Activated T-cell treated with anti-CD3 and anti-CD28 coated beads for 24 hours (primary cell): ENCODE measurements at regions not wholly inside any gene's neighbourhood (a gene's known extent, or its start where the extent isn't known, plus 50 kb on each side); places are given as distances from the start of the nearest gene placed in this dataset.
A peak's percentile ranks its signal among the peaks of the same experiment; 100 is the strongest.
"Not testable (repeated sequence)": the region's sequence is repeated elsewhere in the genome, so short reads cannot be mapped to it uniquely, and the experiment has no call there.

Experiments
- DNase-seq: peaks from one replicate; pipeline ENCODE4 v3.0.0-alpha.2; 2020; ENCODE audit warnings: low read depth

GRCh38 chr6:28623242-28623641 is 97.6 kb downstream of the GPX5 start:
- not testable (repeated sequence) for DNase-seq

DNA sequence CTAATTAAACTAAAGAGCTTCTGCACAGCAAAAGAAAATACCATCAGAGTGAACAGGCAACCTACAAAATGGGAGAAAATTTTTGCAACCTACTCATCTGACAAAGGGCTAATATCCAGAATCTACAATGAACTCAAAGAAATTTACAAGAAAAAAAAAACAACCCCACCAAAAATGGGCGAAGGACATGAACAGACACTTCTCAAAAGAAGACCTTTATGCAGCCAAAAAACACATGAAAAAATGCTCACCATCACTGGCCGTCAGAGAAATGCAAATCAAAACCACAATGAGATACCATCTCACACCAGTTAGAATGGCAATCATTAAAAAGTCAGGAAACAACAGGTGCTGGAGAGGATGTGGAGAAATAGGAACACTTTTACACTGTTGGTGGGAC is 100.7 kb downstream of the GPX5 start:
- not testable (repeated sequence) for DNase-seq

GRCh38 chr6:28632326-28632851 is 106.7 kb downstream of the GPX5 start:
- DNase-seq, result no peak

DNA sequence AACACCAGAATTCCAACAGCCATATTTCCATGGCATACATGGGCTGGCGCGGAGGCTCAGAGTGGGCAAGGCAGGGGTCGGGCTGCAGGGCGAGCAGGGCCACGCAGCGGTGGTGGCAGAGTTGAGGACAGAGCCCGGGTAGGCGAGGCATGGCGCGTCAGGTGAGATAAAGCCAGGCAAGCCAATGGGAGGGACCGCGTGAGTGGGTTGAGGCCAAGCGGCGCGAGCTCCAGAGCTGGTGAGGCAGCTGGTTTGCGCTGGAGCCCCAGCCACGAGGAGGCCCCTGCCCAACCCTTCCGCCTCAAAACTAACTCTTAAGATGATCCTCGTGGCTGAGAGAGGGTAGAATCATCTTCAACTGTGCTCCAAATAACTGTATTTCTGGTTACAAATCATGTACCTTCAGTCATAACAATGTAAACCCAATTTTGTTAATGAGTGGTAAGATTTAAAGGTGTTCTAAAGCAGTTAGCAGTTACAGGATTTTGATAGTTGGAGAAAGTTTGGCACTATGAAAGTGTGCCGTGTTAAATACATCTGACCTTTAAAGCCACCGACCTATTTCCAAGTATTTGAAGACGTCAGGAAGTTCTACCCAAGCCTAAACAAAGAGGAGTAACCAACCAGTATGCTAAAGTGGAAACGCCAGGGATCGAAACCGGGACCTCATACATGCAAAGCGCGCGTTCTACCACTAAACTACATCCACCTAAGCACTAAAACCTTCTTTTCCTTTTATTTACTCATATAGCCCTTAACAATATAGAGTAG is 107.9 kb downstream of the GPX5 start:
- DNase-seq, result no peak

DNA sequence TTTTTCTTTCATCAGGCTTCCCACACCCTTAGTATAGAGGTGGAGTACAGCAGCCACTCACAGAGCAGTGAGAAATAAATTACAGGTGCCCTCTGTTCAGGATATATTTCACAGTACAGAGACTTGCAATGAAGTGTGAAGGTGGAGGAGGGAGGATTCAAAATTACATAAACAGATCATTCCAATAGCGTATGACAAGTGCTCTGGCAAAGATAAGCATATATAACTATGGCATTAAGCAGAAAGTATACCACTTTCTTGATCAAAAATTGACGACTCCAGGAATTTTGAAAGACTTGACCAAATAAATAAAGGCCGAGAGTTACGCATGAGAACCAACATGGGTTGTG is 108.7 kb downstream of the GPX5 start:
- no peak for DNase-seq

GRCh38 chr6:28634761-28635546 is 109.3 kb downstream of the GPX5 start:
- no peak for DNase-seq

GRCh38 chr6:28635547-28636158 is 110.0 kb downstream of the GPX5 start:
- no peak for DNase-seq

- DNase-seq, result no peak
Measured at GRCh38 chr6:28638787-28639430, 113.2 kb downstream of the GPX5 start.

DNA sequence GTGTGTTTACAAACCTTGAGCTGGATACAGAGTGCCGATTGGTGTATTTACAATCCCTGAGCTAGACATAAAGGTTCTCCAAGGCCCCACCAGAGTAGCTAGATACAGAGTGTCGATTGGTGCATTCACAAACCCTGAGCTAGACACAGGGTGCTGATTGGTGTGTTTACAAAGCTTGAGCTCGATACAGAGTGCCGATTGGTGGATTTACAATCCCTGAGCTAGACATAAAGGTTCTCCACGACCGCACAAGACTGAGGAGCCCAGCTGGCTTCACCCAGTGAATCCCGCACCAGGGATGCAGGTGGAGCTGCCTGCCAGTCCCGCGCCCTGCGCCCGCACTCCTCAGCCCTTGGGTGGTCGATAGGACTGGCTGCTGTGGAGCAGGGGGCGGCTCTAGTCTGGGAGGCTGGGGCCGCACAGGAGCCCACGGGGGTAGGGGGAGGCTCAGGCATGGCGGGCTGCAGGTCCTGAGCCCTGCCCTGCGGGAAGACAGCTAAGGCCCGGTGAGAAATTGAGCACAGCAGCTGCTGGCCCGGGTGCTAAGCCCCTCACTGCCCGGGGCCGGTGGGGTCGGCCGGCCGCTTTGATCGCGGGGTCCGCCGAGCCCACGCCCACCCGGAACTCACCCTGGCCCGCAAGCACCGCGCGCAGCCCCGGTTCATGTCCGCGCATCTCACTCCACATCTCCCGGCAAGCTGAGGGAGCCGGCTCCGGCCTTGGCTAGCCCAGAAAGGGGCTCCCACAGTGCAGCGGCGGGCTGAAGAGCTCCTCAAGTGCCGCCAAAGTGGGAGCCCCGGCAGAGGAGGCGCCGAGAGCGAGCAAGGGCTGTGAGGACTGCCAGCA is 114.0 kb downstream of the GPX5 start:
- DNase-seq, result not testable (repeated sequence)

- DNase-seq, result peak; percentile 48
Measured at GRCh38 chr6:28643017-28643740, 117.5 kb downstream of the GPX5 start.

DNA sequence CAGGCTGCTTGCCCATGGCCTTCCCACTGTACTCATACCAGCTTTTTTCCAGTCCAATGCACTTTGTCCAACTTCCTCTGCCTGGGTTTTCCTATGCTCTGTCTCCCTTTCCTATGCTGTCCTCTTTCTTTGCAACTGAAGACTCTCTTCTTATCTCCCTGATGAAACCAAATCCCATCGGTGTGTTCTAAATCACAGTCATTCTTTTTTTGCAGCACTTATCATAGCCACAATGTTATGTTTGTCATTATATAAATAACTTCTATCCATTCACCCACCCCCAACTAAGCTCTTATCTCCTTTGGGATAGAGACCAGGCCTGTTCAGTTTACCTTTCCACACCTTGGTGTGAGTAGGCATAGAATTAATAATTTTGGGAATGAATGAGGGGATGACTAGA is 121.0 kb downstream of the GPX5 start:
- no peak for DNase-seq

- peak; percentile 72 for DNase-seq
Measured at GRCh38 chr6:28648035-28648877, 122.6 kb downstream of the GPX5 start.

- no peak for DNase-seq
Measured at GRCh38 chr6:28648878-28649375, 123.2 kb downstream of the GPX5 start.

- no peak for DNase-seq
Measured at GRCh38 chr6:28651161-28651560, 125.5 kb downstream of the GPX5 start.

GRCh38 chr6:28653876-28654275 is 128.2 kb downstream of the GPX5 start:
- no peak for DNase-seq

DNA sequence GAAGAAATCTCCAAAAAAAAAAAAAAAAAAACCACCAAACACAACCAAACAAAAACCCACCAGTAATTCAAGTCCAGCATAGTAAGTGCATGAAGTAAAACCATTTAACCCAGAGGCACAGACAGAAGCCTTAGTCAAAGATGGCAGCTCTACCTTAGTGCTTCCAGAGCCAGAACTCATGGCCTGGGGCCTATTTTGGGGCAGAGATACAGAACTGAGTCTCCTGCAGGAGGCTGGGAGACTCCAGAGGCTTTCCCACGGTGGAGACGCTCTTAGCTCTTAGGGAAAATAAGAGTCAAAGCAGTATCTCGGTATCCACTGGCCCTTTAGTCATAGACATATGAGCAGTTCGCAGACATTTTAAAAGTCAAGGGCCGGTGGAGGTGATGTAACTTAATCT is 129.5 kb downstream of the GPX5 start:
- DNase-seq, result no peak

DNA sequence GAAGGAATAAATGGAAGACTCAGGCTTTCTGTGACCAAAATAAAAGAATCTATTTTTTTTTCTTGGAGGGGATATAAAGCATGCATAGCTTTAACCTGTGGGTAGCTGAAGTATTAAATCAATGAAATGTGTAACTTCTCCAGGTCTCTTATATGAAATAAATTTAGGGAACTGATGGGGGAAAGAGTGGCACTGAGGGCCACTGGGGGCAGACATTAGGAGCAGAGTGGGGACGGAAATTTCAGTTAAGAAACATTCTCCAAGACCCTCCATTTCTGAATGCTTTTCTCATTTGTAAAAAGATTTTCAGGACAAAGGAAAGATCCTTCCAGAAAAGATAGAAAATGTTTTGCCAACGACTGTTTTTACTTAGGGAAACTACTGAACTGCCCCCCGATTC is 131.0 kb downstream of the GPX5 start:
- DNase-seq, result no peak

DNA sequence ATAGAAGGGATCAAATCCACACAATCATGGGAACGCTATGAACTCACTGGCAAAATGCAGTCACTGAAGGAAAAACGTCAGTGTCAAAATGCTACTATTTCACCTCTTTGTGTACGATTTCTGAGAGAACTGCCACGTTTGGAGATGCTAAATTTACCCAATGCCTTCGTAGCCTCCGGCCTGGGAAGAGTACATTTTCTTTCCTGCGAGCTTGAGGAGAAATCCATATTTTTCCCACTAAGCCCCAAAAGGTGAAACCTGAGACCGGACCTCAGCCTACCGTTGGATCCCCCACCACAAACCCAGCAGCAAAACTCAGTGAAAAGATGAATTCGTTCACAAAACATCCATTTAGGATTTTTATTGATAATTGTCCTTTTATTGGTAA is 131.7 kb downstream of the GPX5 start:
- no peak for DNase-seq

DNA sequence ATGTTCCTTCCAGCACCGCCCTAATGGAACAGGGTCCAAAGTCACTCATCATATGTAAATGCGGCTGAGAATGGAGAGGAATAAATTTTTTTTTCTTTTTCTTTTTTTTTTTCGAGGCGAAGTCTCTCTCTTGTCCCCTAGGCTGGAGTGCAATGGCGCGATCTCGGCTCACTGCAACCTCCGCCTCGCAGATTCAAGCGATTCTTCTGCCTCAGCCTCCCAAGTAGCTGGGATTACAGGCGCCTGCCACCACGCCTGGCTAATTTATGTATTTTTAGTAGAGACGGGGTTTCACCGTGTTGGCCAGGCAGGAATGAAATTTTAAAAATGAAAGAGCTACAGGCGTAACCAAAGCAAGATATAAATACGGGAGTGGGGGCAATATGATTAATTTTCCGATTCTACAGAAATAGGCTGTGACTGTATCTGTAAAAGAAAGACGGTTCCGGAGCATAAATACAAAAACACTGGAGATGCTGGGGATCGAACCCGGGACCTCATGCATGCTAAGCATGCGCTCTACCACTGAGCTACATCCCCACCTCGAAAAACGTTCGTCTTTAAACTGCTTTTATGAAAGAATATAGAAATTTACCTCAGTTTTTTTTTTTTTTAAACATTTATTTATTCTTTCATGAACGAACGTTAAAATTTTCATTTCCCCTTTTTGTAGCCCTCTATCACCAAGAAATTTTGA is 132.2 kb downstream of the GPX5 start:
- peak; percentile 56 for DNase-seq
